NCI-H446 (cell line): ENCODE measurements at regions not wholly inside any gene's neighbourhood (a gene's known extent, or its start where the extent isn't known, plus 50 kb on each side); places are given as distances from the start of the nearest gene placed in this dataset.

Source experiments
- DNase-seq, 2 experiments: peaks; one replicate each; lab custom pipeline; 2025; lab: John Stamatoyannopoulos, UW

DNA sequence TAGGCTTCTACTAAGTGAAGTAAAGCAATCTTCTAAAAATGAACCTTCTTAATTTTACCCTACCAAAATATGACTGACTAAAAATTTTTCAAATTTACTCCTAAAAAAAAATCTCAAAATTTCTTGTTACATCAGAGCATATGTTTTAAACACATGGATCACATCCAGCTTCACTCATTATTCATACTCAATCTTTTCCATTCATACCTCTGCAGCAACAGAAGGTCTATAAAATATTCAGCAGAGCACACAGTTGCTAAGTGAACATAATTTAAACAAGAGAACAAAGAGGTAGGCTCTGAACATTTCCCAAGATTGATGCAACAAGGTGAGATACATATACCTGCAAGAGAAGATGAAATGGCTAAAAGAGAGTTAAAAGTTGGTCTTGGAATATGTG lies 213.9 kb downstream of the SOD2 start:
- peak in 1 of 2 experiments; percentile 14 for DNase-seq

DNA sequence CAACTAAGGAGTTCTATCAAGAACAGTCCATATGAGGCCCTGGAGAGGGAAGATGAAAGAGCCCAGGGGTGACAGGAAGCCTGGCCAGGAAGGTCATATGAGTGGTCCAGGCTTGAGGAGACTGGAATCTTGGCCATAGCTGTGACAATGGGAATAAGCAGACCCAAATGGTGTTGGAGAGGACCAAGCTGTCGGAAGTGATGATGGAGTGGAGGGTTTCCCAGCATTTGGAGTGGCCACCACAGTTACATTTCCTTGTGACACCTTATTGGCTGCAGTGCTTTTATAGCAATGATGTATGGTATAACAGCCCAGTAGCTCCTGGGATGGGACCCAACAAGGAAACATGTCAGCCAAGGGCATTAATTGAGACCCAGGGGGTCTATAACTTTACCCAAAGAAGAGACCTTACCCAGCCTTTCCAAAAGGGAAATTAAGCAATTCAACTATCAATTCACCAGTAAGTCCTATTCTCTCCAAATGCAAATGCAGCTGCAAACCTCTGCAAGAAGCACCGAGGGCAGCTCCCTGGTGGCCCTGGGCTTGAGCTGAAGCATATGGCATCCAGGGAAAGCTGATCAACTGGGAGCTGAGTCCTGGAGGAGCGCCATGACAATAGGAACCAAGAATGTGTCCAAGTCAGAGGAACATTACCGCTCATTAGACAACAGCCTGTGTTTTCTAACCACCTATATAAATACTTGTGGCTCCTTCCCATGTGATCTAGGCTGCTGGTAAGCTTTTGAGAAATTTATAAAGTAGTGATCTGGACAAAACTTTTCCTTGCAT lies 219.4 kb downstream of the SOD2 start:
- DNase-seq = peak; percentile 44 to 72

- DNase-seq = no peak
Measured at GRCh38 chr6:159470397-159470796, 222.6 kb downstream of the SOD2 start.

DNA sequence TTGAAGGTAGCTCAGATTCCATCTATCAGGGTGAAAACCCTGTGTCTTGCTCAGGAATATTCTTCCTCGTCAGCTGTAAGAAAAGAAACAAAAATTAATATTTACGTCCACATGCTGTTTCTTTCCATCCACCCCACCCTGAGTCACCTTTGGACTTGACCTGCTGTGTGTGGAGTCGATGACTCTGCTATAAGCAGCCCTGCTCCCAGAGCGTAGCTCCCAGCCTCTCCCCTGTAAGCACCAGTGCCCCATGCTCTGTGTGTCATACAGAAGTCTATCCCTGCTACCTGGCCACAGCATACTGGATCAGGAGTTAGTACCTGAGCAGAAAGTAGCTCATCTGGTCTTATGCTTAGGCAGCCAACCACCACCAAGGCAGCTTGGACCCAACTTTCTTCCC lies 223.6 kb downstream of the SOD2 start:
- no peak for DNase-seq

DNA sequence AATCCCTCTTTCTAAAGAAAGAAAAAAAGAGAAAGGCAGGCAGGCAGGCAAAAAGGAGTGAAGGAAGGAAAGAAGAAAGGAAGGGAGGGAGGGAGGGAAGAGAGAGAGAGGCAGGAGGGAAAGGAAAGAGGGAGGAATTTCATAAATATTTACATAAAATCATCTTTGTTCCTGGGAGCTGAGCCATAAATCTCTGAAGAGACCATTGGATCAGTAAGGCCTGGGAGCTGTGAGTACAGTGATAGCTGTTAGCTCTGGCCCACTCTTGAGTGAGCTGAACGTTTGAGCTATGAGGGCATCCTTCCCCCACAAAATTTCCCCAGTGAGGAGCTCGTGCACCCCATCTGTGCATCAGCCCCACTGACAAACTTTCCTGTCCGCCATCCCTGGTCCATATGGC lies 224.0 kb downstream of the SOD2 start:
- no peak for DNase-seq

DNA sequence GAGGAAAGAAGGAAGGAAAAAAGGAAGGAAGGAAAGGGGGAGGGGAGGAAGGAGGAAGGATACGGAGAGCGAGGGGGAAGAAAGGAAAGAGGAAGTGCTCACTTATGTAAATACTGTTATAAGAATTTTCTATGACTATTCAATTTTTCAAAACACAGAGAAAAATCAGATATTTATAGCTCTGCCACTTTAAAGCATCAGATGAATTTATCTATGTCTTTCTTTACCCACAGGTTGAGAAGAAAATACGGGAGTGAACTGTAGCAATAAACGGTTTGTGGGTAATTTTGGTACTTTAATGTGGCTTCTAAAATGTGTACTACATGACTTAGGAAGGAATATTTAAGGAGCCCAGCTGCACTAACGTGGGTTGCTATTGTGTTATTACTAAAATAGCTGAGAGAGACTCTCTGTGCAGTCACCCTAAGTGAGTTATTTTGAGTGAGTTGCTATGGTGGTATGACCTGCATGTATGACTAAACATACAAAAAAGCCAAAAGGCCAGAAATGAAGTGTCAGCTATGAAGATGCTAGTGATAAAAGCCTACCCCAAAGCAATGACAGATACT lies 225.5 kb downstream of the SOD2 start:
- DNase-seq = no peak

GRCh38 chr6:159466926-159467325 lies 226.1 kb downstream of the SOD2 start:
- DNase-seq = no peak

DNA sequence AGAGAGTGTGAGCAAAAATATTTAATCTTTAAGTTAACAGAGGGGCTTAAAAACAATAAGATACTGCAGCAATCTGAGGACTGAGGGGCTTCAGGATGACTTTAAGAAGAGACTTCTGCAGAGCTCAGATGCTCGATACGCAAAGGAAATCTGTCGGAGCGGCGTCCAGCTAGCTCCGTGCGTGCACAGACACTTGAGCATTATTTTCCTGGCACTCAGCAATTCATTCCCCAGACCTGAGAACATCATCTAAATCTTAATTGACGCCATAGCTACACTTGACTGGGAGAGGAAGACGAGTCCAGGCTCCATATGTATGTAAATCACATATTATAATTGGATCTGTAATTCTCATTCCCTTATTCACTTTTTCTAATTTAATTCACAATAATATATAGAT lies 228.2 kb downstream of the SOD2 start:
- DNase-seq = no peak

DNA sequence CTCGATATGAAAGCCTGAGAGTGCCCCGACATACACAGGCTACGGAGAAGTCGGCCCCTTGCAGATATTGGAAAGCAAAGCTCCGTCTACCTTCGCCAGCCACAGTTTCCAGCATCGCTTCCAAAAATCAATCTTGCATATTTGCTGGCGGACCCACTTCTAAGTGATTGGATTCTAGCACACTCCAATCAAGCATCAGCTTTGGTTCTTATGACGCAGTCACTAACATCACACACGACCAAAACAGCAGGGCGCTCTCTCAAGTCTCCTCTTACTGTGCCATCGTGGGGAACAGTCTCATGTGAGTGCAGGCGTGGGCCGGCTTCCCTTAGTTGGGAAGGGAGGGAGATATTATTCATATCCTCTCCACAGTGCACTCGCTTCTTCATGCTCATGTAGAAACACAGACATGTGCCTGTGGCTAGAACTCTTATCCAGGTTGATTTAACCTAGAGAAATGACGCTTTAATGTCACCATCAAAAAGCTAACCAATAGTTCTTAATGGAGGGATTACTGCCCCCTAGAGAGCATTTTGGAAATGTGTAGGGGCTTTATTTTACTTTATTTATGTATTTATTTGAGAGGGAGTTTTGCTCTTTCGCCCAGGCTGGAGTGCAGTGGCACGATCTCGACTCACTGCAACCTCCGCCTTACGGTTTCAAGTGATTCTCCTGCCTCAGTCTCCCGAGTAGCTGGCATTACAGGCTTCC lies 229.8 kb downstream of the SOD2 start:
- no peak for DNase-seq

DNA sequence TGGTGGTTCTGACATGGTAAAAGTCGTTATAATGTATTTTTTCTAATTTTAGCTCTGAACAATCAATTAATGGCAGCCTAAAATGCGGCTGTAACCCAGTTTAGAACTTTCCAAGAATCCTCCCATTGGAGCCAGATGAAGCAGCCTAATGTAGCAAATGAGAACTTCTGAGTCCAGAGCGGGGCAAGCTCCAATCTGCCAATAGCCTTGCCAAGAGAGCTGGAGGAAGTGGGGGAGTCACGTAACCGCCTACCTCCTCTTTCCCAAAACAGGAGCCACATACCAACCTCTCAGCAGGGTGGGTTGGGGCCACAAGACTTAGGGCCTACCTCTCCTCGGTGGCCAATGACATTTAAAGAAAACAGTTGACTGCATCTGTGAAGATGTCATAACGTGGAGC lies 230.6 kb downstream of the SOD2 start:
- DNase-seq = no peak

DNA sequence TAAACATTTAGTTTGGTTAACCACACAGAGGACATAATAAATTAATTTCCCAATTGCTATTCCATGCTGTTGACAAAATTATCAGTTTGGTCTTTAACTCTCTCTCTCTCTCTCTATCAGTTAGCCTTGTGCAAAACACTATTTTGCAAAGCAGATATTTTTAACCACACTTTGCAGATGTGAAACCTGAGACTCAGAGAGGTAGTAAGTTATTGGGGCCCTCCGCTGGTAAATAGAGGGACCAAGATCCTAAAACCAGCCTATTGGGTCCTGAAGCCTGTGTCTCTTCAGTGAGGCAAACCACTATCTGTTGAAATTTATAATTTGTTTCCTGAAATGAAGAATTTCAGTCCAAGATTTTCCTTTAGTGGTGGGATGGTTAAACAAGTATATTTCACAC lies 231.0 kb downstream of the SOD2 start:
- DNase-seq = no peak

- DNase-seq = no peak
Measured at GRCh38 chr6:159461266-159461665, 231.8 kb downstream of the SOD2 start.

GRCh38 chr6:159460476-159460875 lies 232.6 kb downstream of the SOD2 start:
- DNase-seq = no peak

- no peak for DNase-seq
Measured at GRCh38 chr6:159456349-159456748, 236.7 kb downstream of the SOD2 start.

DNA sequence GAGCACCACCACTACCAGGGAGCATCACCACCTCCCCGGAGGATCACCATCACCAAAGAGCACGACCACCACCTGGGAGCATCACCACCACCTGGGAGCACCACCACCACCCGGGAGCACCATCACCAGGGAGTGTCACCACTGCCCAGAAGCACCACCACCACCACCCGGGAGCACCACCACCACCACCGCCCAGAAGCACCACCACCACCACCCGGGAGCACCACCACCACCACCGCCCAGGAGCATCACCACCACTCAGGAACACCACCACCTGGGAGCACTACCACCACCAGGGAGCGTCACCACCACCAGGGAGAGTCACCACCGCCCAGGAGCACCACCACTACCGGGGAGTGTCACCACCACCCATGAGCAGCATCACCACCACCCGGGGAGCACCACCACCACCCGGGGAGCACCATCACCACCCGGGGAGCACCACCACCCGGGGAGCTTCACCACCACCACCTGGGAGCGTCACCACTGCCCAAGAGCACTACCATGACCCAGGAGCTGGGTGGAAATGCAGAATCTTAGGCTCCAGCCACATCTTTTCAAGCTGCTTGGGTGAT lies 237.3 kb downstream of the SOD2 start:
- no peak for DNase-seq

GRCh38 chr6:159450815-159451465 lies 242.1 kb downstream of the SOD2 start:
- DNase-seq = no peak

DNA sequence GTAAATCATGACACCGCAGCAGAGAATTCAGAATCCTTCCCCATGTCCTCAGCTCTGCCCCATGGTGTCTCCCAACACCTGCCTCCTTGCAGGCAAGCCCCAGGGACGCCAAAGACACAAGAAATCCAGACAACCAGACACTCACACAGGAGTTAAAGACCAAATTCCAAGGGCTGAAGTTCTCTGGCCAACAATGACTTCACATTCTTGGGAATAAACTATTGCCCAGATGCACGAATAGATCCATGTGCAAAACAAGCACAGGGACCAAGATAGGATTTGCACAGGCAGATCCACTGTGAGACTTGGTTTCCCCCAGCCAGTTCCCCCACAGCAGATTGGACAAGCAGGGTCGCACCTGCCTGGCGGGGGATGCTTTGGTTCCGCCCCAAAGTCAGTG lies 246.7 kb downstream of the SOD2 start:
- DNase-seq = no peak

GRCh38 chr6:159445351-159445750 lies 247.7 kb downstream of the SOD2 start:
- DNase-seq = no peak

DNA sequence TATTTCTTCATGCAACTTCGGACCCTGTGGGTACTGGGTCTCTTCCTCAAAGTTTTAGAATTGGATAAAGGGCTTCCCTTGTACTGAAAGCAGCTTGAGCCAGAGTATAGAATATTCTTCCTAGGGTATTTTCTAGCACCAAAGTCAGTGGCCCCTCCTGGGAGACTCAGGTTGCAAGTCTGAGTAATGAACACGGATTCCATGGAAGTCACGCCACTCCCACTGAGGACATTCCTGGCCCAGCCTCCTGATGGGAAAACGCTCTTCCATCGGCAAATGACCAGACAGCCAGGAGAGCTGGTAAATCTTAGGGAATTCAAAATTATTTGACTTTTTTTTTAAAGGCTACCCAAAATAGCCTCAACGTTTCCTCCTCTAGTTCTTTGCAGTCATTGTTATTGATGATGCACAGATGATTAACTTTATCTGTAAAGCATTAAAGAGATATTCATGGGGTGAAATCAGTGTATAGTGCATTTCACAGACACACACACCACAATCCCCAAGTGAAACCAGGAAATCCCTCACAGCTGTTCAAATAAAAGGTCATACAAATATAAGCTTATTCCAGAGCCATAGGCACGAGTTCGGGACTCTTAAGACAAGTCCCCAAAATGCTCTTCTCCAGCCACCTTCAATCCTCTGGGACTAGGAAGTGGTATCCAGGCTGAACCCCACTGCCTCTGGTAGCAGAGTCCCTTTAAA lies 248.8 kb downstream of the SOD2 start:
- no peak for DNase-seq

DNA sequence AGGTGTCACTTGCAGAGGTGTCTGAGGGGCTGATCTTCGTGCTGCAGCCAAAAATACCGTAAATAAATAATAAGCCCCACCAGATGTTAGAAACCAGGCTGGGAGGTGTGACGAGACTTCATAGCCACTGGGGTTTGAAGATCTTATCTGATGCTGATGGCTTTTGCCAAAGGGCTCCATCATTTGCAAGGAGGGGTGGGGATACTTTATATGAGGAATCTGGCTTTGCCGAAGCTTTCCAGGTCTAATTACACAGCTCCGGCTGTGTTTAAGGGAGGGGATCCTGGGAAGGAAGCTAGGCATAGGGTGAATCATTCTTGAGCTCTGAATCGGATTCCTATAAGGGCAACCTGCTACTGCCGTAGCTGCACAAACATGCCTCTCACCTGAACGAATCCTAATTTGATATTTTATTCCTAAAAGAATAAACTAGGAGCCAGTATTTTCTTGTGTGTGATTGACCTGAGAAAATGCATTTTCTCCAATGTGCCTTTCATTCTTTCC lies 249.6 kb downstream of the SOD2 start:
- DNase-seq = no peak

DNA sequence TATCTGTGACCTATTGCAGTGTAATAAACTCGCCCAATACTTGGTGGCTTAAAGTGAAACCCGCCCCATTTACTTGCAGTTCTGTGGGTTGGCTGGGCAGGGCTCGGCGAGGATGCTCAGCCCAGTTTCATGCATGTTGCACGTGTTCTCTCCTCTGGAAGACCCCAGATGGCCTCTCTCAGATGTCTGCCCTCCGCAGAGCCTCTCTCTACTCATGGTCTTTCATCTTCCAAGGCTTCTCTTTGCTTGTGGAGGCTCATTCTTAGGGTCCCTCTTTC lies 251.4 kb downstream of the SOD2 start:
- DNase-seq = no peak
